GM19240 (cell line): ENCODE measurements at regions not wholly inside any gene's neighbourhood (a gene's known extent, or its start where the extent isn't known, plus 50 kb on each side); places are given as distances from the start of the nearest gene placed in this dataset.

Source experiments
- DNase-seq: peaks from one replicate; pipeline ENCODE4 v3.0.0; 2011; ENCODE audit warnings: low spot score; ENCODE audit not compliant: insufficient read length

DNA sequence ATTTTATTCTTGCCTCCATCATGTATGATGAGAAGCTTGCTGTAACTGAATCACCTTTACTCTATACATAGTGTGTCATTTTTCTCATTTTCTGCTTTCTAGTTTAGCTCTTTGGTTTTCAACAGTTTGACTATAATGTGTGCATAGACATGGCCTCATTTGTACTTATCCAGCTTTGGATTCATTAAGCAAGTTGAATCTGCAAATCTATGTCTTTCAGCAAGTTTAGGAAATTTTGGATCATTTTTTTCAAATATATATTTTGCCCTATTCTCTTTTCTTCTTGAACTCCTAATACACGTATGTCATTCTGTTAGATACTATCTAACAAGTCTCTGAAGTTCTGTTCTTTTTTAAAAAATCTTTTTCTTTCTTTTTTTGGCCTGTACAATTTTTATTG is 57.8 kb downstream of the PRLHR start:
- DNase-seq: no peak

DNA sequence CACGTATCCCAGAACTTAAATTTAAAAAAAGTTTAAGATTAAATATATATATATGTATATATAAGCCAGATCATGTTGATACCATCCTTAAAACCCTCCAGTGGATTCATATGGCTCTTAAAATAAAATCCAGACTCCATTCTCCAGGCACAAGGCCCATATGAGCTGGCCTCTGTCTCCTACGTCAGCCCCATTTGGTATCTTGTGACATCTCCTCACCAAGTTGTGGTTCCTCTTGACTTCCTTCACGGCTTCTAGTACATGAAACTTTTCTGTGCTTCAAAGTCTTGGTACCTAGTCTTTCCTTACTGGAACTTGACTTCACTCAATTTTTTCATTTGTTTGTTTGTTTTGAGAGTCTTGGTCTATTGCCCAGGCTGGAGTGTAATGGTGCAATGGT is 61.3 kb downstream of the PRLHR start:
- DNase-seq: no peak

DNA sequence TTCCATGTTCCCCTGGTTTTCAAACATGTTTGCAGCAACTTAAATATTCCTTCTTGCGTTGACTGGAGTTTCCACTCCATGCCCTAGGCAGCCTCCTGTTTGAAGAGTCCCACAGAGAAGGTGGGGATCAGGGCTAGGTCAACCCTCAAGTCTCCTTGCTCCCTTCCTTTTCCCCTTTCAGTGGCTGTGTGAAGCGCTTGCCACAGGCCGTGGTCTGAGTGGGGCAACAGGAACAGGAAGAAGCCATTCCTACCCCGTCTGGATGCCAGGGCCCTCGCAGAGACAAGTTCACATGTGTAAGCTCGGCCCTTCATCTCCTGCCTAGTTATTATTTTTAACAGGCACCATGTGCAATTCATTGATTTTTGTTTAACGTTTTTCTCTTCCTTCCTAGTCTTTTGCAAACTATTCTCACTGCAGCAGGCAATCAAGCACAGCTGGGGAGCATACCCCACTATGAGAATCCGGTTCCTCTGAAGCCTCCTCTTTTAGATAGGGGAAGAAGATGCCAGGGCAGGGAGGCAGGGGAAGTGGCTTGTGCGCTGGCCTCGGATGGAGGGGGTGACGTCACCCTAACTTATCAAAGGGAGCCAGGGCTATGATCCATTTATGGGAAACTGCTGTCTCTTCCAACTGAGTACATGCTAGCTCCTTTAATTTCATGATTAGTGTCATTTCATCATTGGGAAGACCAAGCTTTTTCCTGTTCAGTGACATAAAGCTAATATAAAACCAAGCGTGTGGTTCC is 64.2 kb downstream of the PRLHR start:
- DNase-seq: no peak

DNA sequence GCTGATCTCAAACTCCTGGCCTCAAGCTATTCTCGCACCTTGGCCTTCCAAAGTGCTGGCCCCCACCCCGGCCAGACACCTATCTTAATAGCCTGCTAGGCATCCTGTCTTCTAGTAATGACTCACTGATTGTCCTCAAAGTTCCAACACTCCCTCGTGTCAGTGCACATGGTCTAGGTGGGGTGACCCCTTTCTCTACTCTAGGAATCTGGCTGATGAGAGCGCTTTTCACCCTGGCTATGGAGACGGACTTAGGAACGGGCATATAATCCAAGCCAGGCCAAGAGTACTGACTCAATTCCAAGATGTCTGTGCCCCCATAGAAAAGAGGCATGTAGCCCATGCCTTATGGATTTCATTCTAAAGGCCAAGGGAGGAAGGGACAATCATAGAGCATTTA is 67.0 kb downstream of the PRLHR start:
- no peak for DNase-seq

DNA sequence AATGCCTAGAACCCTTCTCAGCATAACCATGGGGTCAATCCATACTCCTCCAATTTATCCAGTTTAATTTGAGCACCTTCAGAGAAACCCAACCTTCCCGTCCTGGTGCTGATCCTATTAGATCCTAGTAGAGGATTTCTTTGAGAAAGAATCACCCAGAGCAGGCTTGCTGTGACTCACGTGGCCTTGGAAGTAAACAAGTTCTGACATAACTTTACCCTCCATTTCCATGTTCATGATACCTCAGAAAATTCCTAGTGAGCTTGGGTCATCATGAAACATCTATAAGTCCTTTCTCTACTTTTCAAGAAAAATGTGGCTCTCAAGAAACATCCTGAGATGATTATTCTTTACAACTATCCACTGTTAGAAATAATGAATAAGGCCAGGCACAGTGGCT is 71.7 kb downstream of the PRLHR start:
- DNase-seq: no peak

DNA sequence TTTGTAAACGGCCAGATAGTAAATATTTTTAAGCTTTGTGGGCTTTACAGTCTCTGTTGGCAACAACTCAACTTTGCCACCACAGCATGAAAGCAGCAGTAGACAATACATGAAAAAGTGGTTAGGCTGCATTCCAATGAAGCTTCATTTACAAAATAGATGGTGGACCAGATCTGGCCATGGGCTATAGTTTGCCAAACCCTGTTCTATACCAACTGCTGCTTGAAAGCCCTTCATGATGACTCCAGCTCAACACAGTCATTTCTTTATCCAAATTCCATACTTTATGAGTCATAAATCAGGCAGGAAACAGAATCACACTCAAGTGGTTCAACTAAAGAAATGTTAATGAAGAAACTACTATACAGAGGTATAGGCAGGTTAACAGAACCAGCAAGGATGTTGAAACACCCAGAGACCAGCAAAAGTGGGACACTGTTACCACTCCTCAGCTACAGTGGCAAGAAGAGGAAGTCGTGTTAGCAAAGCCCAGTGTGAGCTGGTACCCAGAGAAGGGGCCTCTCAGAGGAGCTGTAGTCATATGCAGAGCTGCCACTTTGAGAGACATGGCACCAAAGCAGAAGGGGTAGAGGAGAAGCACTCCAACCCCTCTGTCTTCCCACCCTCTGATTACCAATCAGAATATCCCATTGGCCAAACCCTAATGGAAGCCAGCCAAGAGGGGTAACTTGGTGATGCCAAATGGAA is 72.5 kb downstream of the PRLHR start:
- DNase-seq: no peak

DNA sequence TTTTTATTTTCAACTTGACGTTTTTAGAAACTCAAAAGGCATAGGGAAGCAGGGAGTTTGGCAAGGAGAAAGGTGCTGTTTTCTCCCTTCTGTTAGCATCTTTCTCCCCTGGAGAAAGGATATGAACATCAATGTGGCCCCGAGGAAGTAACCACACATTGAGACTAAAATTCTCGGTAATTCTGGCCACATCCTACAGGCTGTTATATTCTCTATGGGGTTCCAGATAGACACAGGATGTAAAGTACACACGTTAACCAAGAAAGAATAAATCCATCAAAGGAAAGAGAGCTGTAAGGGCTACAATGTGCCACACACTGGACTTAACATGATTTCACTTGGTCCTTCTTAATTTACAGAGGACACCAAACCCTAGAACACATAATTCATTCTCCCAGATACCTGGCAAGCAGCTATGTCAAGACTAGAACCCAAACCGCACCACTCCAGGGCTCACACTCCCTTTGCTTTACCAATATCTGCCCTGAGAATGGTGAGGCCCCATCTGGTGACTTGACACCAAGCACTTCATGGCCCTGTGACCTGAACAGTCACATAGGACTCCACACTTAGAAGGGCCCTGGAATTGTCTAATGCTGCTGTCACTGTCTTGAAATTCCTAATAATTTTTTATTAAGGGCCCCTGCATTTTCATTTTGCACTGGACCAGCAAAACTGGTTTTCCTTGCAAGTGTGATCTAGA is 73.9 kb downstream of the PRLHR start:
- no peak for DNase-seq

DNA sequence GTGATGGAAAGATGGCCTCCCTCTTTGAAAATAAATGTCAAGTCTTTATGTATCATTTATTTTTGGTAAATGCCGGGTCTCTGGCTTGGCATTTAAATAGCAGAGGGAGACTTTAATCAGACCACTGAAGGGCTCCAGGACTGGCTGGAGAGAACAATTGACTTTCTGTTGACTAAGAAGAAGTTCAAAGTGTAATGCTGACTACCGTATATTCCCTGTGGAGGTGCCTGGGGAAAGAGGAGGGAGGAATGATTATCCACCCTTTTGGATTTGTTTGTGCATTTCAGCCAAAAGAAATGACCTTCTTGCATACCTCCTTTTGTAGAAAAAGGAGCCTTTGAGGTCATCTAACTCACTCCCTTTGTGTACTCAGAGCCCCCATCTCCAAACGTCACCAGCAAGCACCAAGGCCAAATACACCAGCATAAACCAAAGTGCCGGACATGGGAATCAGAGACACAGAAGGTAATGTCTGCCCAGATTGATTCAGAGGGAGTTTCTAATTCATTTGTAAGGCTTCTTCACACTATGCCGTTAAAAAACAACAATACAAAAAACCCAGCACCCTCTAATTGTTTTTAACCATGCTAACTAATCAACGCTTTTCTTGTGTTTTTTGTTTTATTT is 75.2 kb downstream of the PRLHR start:
- DNase-seq: no peak

DNA sequence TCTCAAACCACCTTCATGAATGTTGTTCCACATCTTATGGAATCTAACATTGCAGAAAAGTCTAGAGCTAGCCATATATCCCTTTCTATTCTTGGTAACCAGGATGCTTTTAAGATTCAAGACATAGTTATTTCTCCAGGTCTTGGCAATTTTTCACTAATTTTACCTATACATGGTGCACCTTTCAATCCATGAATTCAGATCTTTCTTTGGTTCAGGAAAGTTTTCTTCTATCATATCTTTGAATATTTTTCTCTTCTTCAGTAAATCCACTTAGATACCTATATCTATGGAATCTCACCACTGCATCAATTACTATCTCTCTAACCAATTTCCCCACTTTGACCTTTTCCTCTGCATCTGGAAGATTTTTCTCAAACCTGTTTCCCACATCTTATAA is 77.4 kb downstream of the PRLHR start:
- DNase-seq: no peak

DNA sequence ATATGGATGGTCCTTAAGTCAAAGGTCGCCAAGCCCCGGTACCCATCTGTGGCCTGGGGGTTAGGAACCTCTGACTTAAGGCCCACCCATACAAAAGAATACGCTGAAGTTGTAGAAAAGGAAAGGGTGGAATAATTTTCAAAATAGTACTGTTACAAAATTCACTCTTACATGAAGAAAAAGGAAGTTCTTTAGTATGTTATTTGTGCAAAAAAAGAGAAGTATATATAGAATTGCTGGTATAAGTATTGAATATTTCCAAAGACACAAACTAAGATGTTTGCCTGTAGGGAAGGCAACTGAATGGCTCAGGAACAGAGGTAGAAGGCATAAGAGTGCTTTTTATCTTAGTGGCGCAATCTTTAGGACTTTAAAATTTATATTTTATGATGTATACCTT is 78.7 kb downstream of the PRLHR start:
- no peak for DNase-seq

DNA sequence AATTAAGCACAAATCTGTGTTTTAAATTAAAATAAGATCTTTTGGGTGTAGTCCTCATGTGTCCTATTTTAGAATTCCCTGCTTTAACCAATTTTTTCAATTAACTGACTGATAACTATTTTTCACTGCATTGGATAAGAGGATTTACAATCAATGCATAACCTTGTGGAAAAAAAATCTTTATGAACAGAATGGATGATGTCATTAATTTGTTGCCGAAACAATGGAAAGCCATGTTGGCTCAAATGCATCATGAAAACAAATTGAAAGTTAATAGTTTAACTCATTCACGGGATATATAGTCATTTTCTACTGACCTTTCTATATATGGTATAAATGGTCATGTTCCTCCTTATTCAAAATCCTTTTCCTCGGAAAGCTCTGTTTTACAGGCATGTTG is 82.3 kb downstream of the PRLHR start:
- DNase-seq: no peak

DNA sequence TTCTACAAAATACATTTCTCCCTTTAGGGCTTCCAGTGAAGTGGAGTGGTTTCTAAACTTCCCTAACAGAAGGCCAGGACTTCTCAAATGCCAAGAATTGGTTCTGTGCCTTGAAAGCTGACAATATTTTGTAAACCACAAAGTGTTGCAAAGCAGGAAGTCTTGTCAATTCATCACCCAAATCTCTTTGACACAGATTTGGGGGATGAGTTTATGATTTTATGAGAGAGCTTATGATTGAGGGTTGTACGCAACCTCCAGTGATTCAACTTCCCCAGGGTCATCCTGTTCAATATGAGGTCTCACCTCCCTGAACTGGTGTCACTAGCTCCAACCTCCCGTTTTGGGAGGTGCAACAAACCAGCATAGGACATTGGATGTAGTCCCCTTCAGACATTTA is 83.7 kb downstream of the PRLHR start:
- DNase-seq: no peak

DNA sequence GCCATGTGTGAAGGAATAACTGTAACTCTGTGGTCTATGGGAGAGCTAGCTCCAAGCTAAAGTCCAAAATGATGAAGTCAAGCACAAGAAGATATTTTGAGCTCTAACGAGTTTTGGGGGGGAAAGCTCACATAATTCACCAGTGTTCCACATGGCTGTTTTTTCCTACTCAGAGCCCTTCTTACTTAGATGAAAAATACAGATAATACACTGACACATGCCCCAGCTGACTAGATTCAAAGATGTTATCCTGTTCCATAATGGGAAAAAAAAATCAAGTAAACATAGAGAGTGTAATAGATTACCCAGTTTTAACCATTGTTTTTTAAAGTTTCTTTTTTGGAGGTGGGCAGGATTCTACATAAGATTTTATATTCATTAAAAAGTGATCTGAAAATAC is 86.6 kb downstream of the PRLHR start:
- DNase-seq: no peak

DNA sequence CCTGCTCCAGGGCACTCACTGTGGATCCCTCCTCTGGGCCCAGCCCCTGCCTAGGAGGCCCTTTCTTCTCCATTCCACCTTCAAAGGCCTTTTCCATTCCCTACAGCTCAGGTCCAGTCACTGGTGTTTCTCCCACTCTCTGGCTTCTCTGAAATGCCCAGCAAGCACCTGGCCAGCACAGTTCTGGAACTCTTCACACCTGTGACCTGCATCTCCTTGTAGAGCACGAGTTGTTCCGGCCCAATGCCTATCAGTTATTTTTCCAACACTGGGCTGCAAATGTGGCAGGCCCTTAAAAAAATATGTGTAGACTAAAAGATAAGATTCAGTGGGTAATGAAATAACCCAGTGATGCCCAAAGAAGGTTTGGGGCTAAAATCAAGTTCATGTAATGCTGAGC is 87.1 kb downstream of the PRLHR start:
- DNase-seq: no peak

DNA sequence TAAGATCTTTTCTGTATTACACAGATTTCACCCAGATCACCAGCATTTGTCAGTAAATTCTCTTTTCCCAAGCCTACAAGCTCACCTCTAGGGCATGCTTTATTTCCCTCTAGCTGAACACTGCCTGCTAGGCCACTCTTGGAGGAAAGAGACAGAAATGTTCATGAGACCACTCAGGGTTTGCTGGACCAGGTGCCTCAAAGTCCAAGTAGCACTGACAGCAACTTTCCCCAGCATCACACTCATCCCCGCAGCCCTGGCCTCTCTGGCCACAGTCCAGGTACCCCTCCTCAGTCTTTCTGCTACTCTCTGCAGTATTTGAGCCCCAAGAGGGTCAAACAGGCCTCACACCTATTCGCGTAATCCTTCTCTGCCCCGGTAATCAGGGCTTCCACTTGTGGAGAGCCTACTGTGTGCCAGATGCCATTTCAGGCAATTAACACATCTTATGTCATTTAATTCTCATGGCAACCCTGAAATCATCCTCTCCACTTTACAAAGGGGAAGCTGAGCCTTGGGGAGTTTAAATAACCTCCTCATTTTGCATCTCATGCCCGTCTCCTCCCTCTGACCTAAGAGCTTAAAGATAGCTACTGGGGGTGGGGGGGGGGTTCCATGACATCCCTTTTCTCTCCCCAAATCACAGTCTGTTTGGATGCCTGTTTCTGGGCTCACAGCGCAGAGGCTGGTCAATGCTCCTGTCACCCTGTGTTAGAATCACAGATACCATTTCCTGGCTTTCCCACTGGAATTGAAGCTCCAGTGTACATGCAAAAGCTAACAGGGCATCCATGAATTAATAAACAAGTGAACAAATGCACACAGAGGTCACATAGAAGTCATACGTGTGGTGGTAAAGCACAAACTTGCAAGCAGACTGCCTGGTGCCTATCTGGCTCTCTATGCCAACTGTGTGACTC is 88.5 kb downstream of the PRLHR start:
- DNase-seq: no peak

DNA sequence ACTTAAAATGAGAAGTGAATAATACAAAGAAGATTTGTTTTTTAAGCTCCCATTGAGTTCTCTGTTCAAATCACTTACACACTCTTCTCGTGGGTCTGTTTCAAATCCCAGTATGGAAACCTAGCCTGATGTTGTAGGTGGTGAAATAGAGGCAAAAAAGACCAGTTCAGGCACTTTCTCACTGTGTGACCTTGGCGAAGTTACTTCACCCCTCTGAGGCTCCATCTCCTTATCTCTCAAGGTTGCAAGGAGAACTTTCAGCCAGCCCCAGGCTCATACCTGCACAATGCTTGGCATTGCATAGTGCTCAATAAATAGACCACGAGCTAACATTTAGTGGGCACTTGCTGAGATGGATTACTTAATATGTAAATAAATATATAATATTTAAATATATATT is 90.1 kb downstream of the PRLHR start:
- DNase-seq: no peak

DNA sequence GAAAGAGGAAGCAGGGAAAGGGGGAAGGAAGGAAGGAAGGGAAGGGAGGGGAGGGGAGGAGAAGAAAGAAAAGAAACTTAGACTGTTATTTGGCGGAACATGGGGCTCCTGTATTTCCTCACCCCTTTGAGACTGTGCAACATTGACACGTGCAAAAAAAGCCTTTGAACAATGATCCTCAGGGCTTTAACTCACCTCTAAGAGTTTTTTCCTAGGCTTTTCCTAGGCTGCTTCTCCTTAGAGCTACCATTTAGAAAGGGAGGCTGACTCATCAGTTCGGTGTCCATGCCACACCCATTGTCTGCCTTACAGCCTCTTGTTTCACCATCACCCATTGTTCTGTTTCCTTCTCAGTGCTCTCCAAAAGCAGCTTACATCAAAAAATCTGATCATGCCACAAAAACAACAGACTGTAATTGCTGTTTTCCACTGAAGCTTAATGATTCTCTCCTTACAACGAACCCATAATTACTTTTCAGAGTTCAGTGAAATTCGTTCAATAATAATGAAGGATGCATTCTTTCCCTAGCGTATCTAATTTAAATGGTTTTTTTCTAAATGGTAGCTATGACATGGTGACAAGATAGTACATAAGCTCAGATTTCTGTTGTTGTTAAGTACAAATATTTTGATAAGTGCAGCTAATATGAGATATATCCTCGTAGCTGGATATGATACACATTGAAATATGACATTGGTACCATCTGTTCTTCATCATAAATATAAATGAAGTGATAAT is 90.8 kb downstream of the PRLHR start:
- DNase-seq: no peak

DNA sequence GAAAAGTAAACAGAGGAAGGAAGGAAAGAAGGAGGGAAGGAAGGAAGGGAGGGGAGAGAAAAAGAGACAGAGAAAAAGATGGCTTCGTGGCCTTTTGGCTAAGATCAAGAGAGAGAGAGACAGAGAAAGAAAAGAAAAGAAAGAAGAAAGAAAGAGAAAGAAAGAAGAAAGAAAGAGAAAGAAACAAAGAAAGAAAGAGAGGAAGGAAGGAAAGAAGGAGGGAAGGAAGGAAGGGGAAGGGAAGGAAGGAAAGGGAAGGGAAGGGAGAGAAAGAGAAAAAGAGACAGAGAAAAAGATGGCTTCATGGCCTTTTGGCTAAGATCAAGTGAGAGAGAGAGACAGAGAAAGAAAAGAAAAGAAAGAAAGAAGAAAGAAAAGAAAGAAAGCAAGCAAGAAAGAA is 91.4 kb downstream of the PRLHR start:
- DNase-seq: no peak

DNA sequence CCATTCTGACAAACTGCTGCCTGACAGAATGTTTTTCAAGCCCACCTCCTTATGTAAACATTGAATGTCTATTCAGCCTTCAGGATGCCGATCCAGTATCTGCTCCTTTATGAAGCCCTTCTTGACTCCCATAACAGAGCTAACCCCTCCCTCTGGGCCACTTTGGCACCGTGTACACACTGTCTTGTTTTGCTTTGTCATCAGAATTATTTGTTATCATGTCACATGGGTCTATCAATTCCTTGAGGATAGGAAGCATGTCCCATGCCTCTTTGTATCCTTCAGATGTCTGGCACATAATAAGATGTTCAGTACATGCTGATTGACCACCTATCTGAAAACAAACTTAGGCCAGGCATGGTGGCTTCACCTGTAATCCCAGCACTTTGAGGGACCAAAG is 92.3 kb downstream of the PRLHR start:
- DNase-seq: no peak

DNA sequence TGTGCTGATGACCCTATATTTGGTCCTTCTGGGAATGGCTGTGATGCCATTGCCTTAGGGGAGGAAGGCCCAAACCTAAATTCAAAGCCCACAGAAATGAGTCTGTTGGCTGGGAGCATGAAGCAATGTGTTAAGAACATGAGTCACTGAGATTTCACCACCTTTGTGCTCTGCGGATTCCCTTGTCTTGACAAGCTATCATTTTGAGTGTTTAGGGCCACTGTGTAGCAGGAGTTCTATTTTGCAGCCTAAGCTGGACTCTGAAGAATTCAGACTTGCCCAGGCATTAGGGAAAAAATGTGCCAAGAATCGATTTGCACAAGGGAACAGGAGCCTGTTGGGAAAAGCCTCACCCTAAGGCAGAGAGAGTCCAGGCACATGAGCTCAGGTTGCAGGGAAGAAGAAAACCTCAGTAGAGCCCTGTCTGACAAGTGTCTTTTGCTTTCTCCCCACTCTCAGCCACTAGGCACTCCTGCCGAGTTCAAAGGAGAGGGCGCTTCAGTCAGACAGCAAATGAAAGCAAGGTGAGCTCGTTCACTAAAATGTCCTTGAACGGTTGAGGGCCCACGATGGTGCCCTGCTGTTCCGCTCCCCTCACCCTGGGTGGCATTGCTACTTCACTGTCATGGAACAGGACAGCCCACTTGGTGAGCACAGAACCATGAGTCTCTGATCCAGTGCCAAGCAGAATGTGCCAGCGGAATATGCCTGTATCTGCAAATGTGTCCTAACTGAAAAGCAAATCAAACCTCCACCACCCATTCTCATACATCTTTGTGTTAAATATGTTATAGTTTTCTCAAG is 93.6 kb downstream of the PRLHR start:
- DNase-seq: no peak
